C1 segment of cervical spinal cord (tissue), 14 donors: ENCODE measurements at regions not wholly inside any gene's neighbourhood (a gene's known extent, or its start where the extent isn't known, plus 50 kb on each side); places are given as distances from the start of the nearest gene placed in this dataset.
"Not testable (repeated sequence)": the region's sequence is repeated elsewhere in the genome, so short reads cannot be mapped to it uniquely, and the experiment has no call there.

Experiments
- DNase-seq, 14 donors: peaks; one replicate each; lab custom pipeline; 2025; lab: John Stamatoyannopoulos, UW

GRCh38 chr6:85752602-85753001 lies 109.9 kb upstream of the SYNCRIP start:
- no peak for DNase-seq

- DNase-seq: no peak
Measured at GRCh38 chr6:85751374-85752055, 108.8 kb upstream of the SYNCRIP start.

GRCh38 chr6:85750146-85750545 lies 107.5 kb upstream of the SYNCRIP start:
- not testable (repeated sequence) for DNase-seq

GRCh38 chr6:85749236-85749635 lies 106.5 kb upstream of the SYNCRIP start:
- no peak for DNase-seq

GRCh38 chr6:85747666-85748065 lies 105.0 kb upstream of the SYNCRIP start:
- no peak for DNase-seq

- DNase-seq: no peak
Measured at GRCh38 chr6:85747093-85747492, 104.4 kb upstream of the SYNCRIP start.

- no peak for DNase-seq
Measured at GRCh38 chr6:85744433-85744970, 101.8 kb upstream of the SYNCRIP start.

- DNase-seq: no peak
Measured at GRCh38 chr6:85726206-85726605, 83.5 kb upstream of the SYNCRIP start.

- no peak for DNase-seq
Measured at GRCh38 chr6:85715797-85716196, 73.1 kb upstream of the SYNCRIP start.

- no peak for DNase-seq
Measured at GRCh38 chr6:85714893-85715530, 72.3 kb upstream of the SYNCRIP start.

- DNase-seq: no peak
Measured at GRCh38 chr6:85712346-85712745, 69.7 kb upstream of the SYNCRIP start.

GRCh38 chr6:85707515-85708145 lies 64.9 kb upstream of the SYNCRIP start:
- DNase-seq: not testable (repeated sequence)

- no peak for DNase-seq
Measured at GRCh38 chr6:85706272-85706671, 63.6 kb upstream of the SYNCRIP start.

GRCh38 chr6:85705220-85705619 lies 62.5 kb upstream of the SYNCRIP start:
- no peak for DNase-seq

- no peak for DNase-seq
Measured at GRCh38 chr6:85703406-85703805, 60.7 kb upstream of the SYNCRIP start.
